ENCODE measurements at regions not wholly inside any gene's neighbourhood (a gene's known extent, or its start where the extent isn't known, plus 50 kb on each side); places are given as distances from the start of the nearest gene placed in this dataset.

GRCh38 chr9:129256959-129257713, 79.1 kb upstream of the IER5L start:
- Histone ChIP-seq H3K9me3 (no peaks in the 10 kb centered on the region), H3K27me3 (peaks cover 0 to 4% (median 0%) of the 10 kb centered on the region in 4 donors), H3K4me3 (no peak overlapping the region), H3K4me1 (peaks cover 13 to 19% (median 14%) of the 10 kb centered on the region in 4 donors), H3K36me3 (no peaks in the 10 kb centered on the region), H3K27ac (no peak overlapping the region)
- no peak for TF ChIP-seq POLR2AphosphoS5 (IDR thresholded peaks at IDR 0.05)
- no peak for TF ChIP-seq EP300 (IDR thresholded peaks at IDR 0.05)
- no peak for TF ChIP-seq CTCF (IDR thresholded peaks at IDR 0.05)
- TF ChIP-seq POLR2A (IDR thresholded peaks at IDR 0.05), result no peak
- no peak for ATAC-seq (ENCODE audit: low FRiP score in 2 of 2)
- 90 to 94% methylated on average over 13 of the region's 13 CpGs for WGBS, 2 donors
- no peak for DNase-seq

- H3K27ac ChIP-seq, result no peak overlapping the region
- DNase-seq, result no peak
Observed at GRCh38 chr9:129254566-129255287, 76.7 kb upstream of the IER5L start.

GRCh38 chr9:129253803-129254381, 75.8 kb upstream of the IER5L start:
- Histone ChIP-seq H3K4me3 (no peak overlapping the region), H3K27me3 (peaks cover 0 to 4% (median 0%) of the 10 kb centered on the region in 4 donors), H3K27ac (no peak overlapping the region), H3K4me1 (peaks cover 10 to 12% (median 11%) of the 10 kb centered on the region in 4 donors), H3K9me3 (no peaks in the 10 kb centered on the region), H3K36me3 (no peaks in the 10 kb centered on the region)
- DNase-seq (peak in 1 of 2 donors; percentile 75), ATAC-seq (ENCODE audit: low FRiP score in 2 of 2) (peak in 1 of 2 donors; percentile 26)
- TF ChIP-seq CTCF (IDR thresholded peaks at IDR 0.05), result no peak
- TF ChIP-seq EP300 (IDR thresholded peaks at IDR 0.05), result no peak
- no peak for TF ChIP-seq POLR2A (IDR thresholded peaks at IDR 0.05)
- no peak for TF ChIP-seq POLR2AphosphoS5 (IDR thresholded peaks at IDR 0.05)
- 49% methylated on average over 8 to 22 of the region's 23 CpGs for WGBS, 2 donors

More at GRCh38 chr9:129254566-129255287, 76.7 kb upstream of the IER5L start:
- TF ChIP-seq POLR2AphosphoS5 (IDR thresholded peaks at IDR 0.05) (no peak), CTCF (IDR thresholded peaks at IDR 0.05) (no peak), EP300 (IDR thresholded peaks at IDR 0.05) (no peak), POLR2A (IDR thresholded peaks at IDR 0.05) (no peak)
- ATAC-seq (ENCODE audit: low FRiP score in 2 of 2), result no peak
- 77 to 82% methylated on average over 9 of the region's 9 CpGs for WGBS, 2 donors
- Histone ChIP-seq H3K9me3 (no peaks in the 10 kb centered on the region), H3K4me1 (peaks cover 13 to 15% (median 14%) of the 10 kb centered on the region in 4 donors), H3K27me3 (peaks cover 0 to 4% (median 0%) of the 10 kb centered on the region in 4 donors), H3K36me3 (no peaks in the 10 kb centered on the region), H3K4me3 (no peak overlapping the region)

- no peak overlapping the region for H3K4me3 ChIP-seq
- no peaks in the 10 kb centered on the region for H3K9me3 ChIP-seq
- H3K27ac ChIP-seq, result no peak overlapping the region
- no peaks in the 10 kb centered on the region for H3K36me3 ChIP-seq
- peaks cover 3 to 4% (median 3%) of the 10 kb centered on the region in 4 donors for H3K4me1 ChIP-seq
- no peak for ATAC-seq (ENCODE audit: low FRiP score in 2 of 2)
- peak in 1 of 2 donors; percentile 79 for DNase-seq
- 84 to 88% methylated on average over 20 to 27 of the region's 28 CpGs for WGBS, 2 donors
- H3K27me3 ChIP-seq, result no peaks in the 10 kb centered on the region
- TF ChIP-seq POLR2A (IDR thresholded peaks at IDR 0.05) (no peak), EP300 (IDR thresholded peaks at IDR 0.05) (no peak)
Observed at GRCh38 chr9:129252937-129253802, 75.1 kb upstream of the IER5L start.
